ENCODE measurements at regions not wholly inside any gene's neighbourhood (a gene's known extent, or its start where the extent isn't known, plus 50 kb on each side); places are given as distances from the start of the nearest gene placed in this dataset.
"Not testable (repeated sequence)": the region's sequence is repeated elsewhere in the genome, so short reads cannot be mapped to it uniquely, and the experiment has no call there.

DNA sequence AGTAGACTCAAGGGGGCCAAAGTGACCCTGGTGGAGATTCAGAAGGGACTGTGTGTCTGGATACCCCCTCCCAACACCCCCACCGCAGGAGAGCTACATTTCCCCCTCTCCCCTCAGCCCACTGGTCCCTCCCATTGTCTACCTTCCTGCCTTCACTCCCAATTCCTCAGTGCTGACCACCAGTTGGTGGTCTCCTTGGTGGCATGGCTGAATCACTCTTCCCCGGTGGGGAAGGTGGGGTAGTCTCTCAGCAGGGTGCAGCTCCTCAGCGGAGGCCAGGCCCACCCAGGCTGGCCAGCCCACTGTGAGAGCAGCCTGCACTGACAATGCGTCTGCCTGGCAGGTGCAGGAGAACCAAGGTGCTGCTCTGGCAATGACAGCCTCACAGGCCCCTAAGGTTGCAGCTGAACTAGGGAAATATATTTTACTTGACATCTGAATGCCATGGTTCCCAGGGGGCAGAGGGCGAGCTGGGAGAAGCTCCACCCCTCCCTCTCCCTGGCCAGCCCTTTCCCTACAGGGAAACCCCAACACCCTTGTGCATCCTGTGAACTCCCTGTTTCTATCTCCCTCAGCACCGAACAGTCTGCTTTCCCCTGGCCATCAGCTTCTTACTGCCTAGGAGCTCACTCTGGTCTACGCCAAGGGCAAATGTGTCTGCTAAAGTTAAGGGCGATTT, 62.6 kb upstream of the PAX8 start:
- DNase-seq (ENCODE audit: low read depth) = no peak

DNA sequence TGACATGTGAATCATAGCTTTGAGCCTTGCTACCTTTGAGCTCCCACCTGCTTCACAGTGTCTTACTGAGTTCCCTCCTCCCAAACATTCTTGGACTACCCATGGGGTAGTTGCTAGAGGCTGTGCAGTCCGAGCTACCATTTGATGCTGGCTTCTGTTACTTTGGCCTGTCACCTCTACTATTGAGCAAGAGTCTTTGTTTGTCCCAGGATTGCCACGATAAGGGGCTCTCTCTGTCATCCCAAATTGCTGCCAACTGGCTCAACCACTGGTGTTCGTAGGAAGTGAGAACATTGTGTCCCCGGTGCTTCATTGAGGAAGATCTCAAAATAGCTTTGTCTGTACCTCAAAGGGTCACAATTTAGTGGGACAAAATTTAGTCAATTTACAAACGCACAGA, 59.1 kb upstream of the PAX8 start:
- DNase-seq (ENCODE audit: low read depth) = no peak

DNA sequence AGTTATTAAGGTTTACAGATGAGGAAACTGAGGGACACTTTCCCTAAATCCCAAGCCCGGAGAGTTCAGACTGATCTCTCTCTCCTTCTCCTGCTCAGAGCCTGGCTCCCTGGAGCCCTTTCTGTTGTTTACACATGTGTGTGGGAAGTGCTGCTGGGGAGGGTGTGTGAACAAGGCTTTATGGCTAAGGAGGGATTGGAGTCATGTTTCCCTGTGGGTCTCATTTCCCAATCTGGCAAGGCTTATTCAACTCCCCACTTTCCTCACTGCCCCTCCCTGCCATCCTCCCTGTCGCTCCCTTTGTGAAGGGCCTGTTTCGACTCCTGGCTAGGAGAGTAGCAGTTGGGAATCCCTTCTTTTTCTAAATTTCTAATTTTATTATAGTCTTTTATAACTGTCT, 57.3 kb upstream of the PAX8 start:
- DNase-seq (ENCODE audit: low read depth) = not testable (repeated sequence)

DNA sequence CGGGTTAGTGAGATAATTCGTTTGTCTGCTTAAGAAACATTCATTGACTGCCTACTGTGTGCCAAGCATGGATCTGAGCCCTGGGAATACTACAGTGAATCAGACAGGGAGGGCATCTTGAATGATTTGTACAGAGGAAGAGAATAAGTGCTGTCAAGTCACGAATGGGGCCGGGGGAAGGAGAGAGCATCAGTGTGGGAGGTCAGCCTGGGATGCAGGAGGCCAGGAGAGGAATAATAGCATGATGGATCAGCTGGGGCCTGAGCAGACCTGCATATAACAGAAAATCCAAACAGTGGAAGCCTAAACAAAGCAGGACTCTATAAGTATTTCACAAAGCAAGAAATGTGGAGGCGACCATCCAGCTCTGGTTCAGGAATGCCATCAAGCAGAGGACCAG, 55.4 kb upstream of the PAX8 start:
- no peak for DNase-seq (ENCODE audit: low read depth)

DNA sequence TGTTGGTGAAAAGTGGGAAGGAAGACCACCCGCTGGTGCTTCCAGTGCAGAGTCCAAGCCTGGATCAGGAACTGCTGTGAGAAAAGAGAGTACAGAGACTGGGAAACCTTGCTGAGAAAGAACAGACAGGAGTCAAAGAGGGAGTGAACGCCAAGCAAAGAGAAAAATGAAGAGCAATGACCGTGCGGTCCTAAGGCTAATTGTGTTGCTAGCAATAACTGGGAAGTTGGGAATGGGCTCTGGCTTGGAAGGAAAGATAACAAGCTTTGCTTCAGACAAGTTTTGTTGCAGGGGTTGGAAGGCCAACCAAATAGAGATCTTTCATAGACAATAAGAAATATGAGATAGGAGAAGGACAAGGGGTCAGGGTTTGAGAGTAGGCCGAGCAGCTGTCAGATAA, 55.0 kb upstream of the PAX8 start:
- not testable (repeated sequence) for DNase-seq (ENCODE audit: low read depth)

DNA sequence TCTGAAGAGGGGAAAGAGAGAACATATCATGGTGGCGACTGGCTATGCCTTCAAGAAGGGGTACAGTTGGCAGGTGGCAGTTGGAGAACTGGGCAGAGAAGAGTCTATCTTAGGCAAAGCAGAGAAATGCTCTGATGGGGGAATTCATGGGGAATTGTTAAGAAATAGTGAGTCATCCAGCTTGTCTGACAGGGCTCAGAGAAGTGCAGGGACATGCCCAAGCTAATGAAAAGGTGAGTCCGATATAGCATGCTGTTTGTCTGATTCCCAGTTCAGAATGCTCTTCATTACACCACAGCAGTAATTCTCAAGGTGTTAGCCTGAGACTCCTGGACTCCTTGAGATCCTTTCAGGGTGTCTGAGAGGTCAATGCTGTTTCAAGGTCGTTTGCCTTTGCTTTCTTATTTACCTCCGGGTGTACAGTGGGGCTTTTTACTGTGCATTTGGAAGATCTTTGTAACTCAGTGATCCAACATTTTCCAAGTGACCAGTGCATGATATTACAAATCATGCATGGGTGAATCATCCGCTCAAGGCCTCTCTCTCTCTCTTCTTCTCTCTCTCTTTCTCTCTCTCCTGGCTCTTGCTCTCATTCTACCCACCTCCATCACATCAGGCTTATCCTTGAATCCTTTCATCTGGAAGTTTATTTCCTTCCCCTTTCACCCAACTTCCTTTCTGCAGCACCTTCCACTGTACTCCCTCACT, 51.5 kb upstream of the PAX8 start:
- DNase-seq (ENCODE audit: low read depth) = peak; percentile 75

DNA sequence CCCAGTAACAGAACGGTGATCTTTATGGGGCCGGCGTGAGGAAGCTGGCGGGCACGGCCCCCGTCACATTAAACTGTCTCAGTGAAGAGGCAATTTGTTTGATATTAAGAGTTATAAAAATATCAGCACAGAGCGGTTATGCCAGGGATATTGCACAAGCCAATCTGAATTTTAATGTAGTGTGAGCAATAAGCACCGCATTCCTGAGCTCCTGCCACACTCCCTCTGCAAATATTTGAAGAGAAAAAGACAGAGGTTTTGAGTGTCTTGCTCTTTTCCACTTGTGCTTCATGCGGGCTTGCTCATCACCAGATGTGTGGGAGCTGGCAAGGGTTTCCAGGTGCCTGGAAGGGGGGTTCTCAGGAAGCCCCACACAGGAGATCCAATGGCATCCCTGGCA, 50.3 kb upstream of the PAX8 start:
- DNase-seq (ENCODE audit: low read depth) = peak; percentile 67

DNA sequence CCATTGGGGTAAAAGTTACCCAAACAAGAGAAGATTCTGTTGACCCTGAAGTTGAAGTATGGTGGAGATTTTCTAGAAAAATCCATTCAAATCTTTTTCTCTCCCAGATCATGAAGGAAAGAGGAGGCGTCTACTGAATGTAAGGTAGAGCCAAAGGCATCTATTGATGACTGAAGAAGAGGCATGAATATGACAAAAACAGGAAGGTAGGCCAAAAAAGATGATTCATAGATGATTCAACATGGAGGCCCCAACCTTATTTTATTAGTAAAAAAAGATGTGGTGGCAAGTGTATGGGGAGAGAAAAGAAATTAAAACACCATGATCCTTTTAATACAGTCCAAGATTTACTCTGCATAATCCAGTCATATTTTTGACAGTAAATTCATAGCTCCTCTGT, 49.9 kb upstream of the PAX8 start:
- DNase-seq (ENCODE audit: low read depth) = peak; percentile 65
